WTC11 (cell line): ENCODE measurements at regions not wholly inside any gene's neighbourhood (a gene's known extent, or its start where the extent isn't known, plus 50 kb on each side); places are given as distances from the start of the nearest gene placed in this dataset.

Experiments
- KAT7 ChIP-seq: sonication (generic); formaldehyde crosslinking; IDR thresholded peaks from 2 replicates; pipeline ENCODE4 v1.8.1; 2023; ENCODE audit warnings: missing genetic modification reagents, mild to moderate bottlenecking, borderline replicate concordance
- TF ChIP-seq, protein P1 (sequence below): fragments of 200-600 bp; IDR thresholded peaks from 2 replicates; pipeline ENCODE4 v1.8.0; 2022; ENCODE audit warnings: antibody characterized with exemption

GRCh38 chr4:145248502-145248901, 68.1 kb upstream of the OTUD4 start:
- TF ChIP-seq, protein P1, sequence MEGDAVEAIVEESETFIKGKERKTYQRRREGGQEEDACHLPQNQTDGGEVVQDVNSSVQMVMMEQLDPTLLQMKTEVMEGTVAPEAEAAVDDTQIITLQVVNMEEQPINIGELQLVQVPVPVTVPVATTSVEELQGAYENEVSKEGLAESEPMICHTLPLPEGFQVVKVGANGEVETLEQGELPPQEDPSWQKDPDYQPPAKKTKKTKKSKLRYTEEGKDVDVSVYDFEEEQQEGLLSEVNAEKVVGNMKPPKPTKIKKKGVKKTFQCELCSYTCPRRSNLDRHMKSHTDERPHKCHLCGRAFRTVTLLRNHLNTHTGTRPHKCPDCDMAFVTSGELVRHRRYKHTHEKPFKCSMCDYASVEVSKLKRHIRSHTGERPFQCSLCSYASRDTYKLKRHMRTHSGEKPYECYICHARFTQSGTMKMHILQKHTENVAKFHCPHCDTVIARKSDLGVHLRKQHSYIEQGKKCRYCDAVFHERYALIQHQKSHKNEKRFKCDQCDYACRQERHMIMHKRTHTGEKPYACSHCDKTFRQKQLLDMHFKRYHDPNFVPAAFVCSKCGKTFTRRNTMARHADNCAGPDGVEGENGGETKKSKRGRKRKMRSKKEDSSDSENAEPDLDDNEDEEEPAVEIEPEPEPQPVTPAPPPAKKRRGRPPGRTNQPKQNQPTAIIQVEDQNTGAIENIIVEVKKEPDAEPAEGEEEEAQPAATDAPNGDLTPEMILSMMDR, result no peak
- TF ChIP-seq KAT7, result no peak
